ENCODE measurements at regions not wholly inside any gene's neighbourhood (a gene's known extent, or its start where the extent isn't known, plus 50 kb on each side); places are given as distances from the start of the nearest gene placed in this dataset.

DNA sequence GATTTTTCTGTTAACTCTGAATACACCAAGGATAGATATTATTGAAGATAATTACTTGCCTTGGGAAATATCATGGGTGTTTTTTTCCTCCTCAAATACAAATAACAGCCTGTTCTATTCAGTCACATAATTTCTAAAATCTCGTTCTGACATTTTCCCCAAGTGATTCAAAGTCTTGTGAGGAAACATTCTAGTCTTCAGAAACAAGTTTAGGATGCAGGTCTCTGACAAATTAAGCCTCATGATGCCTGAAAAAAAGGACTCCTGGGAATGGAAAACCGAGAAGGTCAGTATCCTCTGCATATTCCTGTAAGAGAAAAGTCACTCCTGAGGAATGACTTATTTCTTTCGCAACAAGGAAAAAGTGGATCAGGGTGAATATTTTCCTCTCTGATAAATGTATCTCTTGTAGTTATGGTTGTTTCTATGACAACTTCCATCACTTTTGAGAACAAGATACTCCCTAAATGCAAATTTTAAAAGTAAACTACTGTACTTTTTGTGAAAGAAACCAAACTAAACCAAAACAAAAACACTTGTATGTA is 384.6 kb downstream of the CNTNAP4 start:
- Histone ChIP-seq H3K27me3 (ENCODE audit: control insufficient read depth, insufficient read depth, low read length) (no peaks in the 10 kb centered on the region), H3K9me3 (ENCODE audit: control insufficient read depth, insufficient read depth, low read length) (no peaks in the 10 kb centered on the region), H3K4me3 (ENCODE audit: low read depth, low read length) (no peak overlapping the region), H3K4me1 (ENCODE audit: control insufficient read depth, insufficient read depth, low read length) (no peaks in the 10 kb centered on the region), H3K36me3 (ENCODE audit: control insufficient read depth, insufficient read depth, low read length) (no peaks in the 10 kb centered on the region), H3K27ac (ENCODE audit: low read depth, low read length) (no peak overlapping the region)
- WGBS (ENCODE audit: insufficient coverage), result 72% methylated on average over 2 of the region's 3 CpGs
- no peak for DNase-seq (ENCODE audit: low read depth in 4 of 6, low spot score in 6 of 6)

DNA sequence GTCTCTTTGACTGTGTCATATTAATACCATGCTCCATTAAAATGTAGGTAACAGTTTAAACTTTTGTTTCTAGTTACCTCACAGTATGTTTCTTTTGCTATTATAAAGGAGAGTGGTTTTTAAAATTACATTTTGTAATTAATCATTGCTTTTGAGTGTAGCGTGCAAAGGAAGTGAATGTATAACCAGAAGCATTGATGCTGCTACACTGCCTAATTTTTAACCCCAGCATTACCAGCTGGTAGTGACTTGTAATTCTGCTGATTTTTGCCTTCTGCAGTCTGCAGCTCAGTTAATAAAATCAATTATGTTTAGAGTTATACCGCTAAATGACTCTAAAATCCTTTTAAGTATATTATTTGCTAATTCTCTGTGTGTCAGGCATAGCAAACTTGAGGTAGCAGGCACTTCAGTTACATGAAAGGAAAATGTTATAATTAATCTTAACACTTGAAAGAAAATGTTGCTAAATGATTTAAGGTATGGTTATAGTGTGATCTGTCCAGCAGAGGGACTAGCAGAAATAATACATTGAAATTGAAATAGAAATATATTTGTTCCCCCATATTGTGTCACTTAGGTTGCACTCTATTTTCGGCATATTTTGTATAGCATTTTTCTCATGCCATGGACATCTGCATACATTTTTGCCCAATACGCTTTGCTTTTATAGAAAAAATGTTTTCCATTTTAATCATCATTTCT is 388.5 kb downstream of the CNTNAP4 start:
- DNase-seq (ENCODE audit: low read depth in 4 of 6, low spot score in 6 of 6), result no peak
- no CpG with 5 or more reads among the region's 4 CpGs for WGBS (ENCODE audit: insufficient coverage)
- no peak overlapping the region for H3K4me3 ChIP-seq (ENCODE audit: low read depth, low read length)
- H3K27ac ChIP-seq (ENCODE audit: low read depth, low read length), result no peak overlapping the region
- H3K4me1 ChIP-seq (ENCODE audit: control insufficient read depth, insufficient read depth, low read length), result no peaks in the 10 kb centered on the region
- no peaks in the 10 kb centered on the region for H3K36me3 ChIP-seq (ENCODE audit: control insufficient read depth, insufficient read depth, low read length)
- no peaks in the 10 kb centered on the region for H3K9me3 ChIP-seq (ENCODE audit: control insufficient read depth, insufficient read depth, low read length)
- H3K27me3 ChIP-seq (ENCODE audit: control insufficient read depth, insufficient read depth, low read length), result no peaks in the 10 kb centered on the region

DNA sequence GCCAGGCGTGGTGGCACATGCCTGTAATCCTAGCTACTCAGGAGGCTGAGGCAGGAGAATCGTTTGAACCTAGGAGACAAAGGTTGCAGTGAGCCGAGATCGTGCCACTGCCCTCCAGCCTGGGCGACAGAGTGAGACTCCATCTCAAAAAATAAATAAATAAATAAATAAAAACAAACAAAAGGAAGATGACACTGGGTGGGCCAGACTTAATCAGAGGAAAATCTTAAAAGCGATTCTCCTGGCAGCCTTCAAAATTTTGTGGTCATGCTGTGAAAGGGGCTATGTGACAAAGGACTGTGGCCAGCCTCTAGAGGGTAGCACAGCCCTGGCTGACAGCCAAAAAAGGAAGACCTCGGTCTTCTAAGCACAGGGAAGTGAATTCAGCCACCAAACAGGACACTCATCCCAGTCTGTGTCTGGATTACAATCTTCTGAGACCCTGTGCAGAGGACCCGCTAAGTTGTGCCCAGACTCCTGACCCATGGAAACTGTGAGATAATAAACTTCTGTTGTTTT is 391.1 kb downstream of the CNTNAP4 start:
- Histone ChIP-seq H3K36me3 (ENCODE audit: control insufficient read depth, insufficient read depth, low read length) (no peaks in the 10 kb centered on the region), H3K27me3 (ENCODE audit: control insufficient read depth, insufficient read depth, low read length) (no peaks in the 10 kb centered on the region), H3K27ac (ENCODE audit: low read depth, low read length) (no peak overlapping the region), H3K4me3 (ENCODE audit: low read depth, low read length) (no peak overlapping the region), H3K9me3 (ENCODE audit: control insufficient read depth, insufficient read depth, low read length) (no peaks in the 10 kb centered on the region), H3K4me1 (ENCODE audit: control insufficient read depth, insufficient read depth, low read length) (no peaks in the 10 kb centered on the region)
- no peak for DNase-seq (ENCODE audit: low read depth in 4 of 6, low spot score in 6 of 6)
- WGBS (ENCODE audit: insufficient coverage), result 89% methylated on average over 3 of the region's 8 CpGs

DNA sequence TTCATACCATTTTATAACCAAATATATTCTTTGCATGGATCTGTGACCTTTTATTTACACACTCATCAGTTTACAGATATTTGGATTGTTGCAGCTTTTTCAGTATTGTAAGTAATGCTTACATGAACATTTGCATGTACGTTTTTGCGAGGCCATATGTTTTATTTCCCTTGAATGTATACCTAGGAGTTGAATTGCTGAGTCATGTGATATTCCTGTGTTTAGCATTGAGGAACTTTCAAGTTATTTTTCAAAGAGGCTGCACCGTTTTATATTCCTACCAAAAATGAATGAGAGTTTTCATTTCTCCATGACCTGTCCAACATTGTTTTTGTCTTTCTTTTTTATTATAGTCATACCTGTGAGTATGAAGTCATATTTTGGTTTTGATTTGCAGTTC is 392.1 kb downstream of the CNTNAP4 start:
- H3K36me3 ChIP-seq (ENCODE audit: control insufficient read depth, insufficient read depth, low read length), result no peaks in the 10 kb centered on the region
- no peaks in the 10 kb centered on the region for H3K9me3 ChIP-seq (ENCODE audit: control insufficient read depth, insufficient read depth, low read length)
- H3K27ac ChIP-seq (ENCODE audit: low read depth, low read length), result no peak overlapping the region
- H3K27me3 ChIP-seq (ENCODE audit: control insufficient read depth, insufficient read depth, low read length), result no peaks in the 10 kb centered on the region
- no peaks in the 10 kb centered on the region for H3K4me1 ChIP-seq (ENCODE audit: control insufficient read depth, insufficient read depth, low read length)
- H3K4me3 ChIP-seq (ENCODE audit: low read depth, low read length), result no peak overlapping the region
- WGBS (ENCODE audit: insufficient coverage), result no CpG with 5 or more reads among the region's 3 CpGs
- no peak for DNase-seq (ENCODE audit: low read depth in 4 of 6, low spot score in 6 of 6)

DNA sequence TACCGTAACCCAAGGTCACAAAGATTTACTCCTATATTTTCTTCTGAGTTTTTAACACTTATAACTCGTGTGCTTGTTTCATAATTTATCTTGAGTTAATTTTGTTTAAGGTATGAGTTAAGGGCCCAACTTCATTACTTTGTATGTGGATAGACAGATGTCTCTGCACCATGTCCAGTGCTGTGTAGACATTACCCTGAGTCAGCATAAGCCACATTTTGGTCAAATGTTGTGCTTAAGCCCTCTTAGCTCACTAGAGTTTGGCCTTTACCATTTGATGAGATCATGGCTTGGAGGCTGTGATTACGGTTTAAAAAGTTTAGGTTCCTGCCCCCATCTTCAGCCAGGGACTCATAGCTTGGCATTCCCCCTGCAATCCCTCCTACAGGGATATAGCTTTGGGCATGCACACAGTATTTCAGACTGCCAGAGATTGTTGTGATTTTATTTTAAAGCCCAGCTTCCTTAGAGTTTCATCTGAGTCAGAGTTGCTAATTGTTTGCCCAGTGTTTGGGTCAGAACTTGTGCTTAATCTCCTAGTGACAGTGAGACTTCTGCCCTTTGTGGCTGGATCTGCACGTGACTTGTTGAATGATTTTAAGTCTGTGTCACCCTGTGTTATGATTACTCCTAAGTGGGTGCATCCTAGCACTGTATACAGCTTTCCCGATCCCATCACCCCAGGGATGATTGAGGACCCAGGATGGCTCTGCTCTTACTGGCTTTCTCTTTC is 393.1 kb downstream of the CNTNAP4 start:
- H3K9me3 ChIP-seq (ENCODE audit: control insufficient read depth, insufficient read depth, low read length), result no peaks in the 10 kb centered on the region
- no peak for DNase-seq (ENCODE audit: low read depth in 4 of 6, low spot score in 6 of 6)
- no peaks in the 10 kb centered on the region for H3K27me3 ChIP-seq (ENCODE audit: control insufficient read depth, insufficient read depth, low read length)
- no peak overlapping the region for H3K27ac ChIP-seq (ENCODE audit: low read depth, low read length)
- 92% methylated on average over 3 of the region's 5 CpGs for WGBS (ENCODE audit: insufficient coverage)
- H3K4me1 ChIP-seq (ENCODE audit: control insufficient read depth, insufficient read depth, low read length), result no peaks in the 10 kb centered on the region
- no peaks in the 10 kb centered on the region for H3K36me3 ChIP-seq (ENCODE audit: control insufficient read depth, insufficient read depth, low read length)
- no peak overlapping the region for H3K4me3 ChIP-seq (ENCODE audit: low read depth, low read length)

DNA sequence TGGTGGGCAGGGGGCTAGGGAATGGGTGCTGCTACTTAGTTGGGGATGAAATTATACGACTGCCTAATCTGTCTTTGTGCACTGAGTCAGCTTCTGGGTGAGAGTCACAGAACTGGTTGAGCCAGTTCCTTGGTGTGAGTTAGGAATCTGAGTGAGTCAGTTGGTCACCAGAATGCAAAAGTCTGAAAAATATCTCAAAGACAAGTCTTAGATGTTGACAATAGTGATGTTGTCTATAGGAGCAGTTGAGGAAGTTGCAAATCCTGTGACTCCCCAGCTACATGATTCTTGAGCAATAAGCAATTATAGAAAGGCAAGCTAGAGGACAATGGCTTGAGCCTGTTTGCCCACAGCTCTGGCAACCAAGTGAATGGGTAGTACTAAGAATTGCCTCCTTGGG is 399.2 kb downstream of the CNTNAP4 start:
- Histone ChIP-seq H3K9me3 (ENCODE audit: control insufficient read depth, insufficient read depth, low read length) (no peaks in the 10 kb centered on the region), H3K4me3 (ENCODE audit: low read depth, low read length) (no peak overlapping the region), H3K27ac (ENCODE audit: low read depth, low read length) (no peak overlapping the region), H3K36me3 (ENCODE audit: control insufficient read depth, insufficient read depth, low read length) (no peaks in the 10 kb centered on the region), H3K27me3 (ENCODE audit: control insufficient read depth, insufficient read depth, low read length) (no peaks in the 10 kb centered on the region), H3K4me1 (ENCODE audit: control insufficient read depth, insufficient read depth, low read length) (no peaks in the 10 kb centered on the region)
- 91% methylated on average over 1 of the region's 1 CpG for WGBS (ENCODE audit: insufficient coverage)
- DNase-seq (ENCODE audit: low read depth in 4 of 6, low spot score in 6 of 6), result no peak

DNA sequence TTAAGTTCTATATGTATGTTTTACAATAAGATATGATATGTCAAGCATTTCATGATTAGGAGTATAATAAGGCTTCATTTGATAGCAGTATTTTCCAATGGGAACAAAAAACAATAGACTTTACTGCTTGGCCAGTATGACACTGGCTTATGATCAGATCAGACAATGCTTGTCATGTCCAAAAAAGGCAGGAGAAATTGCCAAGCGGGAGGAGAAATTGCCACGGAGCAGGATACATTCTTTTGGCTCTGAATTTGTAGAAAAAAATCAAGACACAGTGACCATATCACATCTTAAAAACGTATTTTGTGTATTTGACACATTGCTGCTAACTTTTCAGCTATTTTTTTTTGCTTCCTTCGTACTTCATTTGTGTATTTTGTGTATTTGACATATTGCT is 404.1 kb downstream of the CNTNAP4 start:
- WGBS (ENCODE audit: insufficient coverage), result no CpG with 5 or more reads among the region's 4 CpGs
- DNase-seq (ENCODE audit: low read depth in 4 of 6, low spot score in 6 of 6), result no peak
- H3K4me3 ChIP-seq (ENCODE audit: low read depth, low read length), result no peak overlapping the region
- no peaks in the 10 kb centered on the region for H3K36me3 ChIP-seq (ENCODE audit: control insufficient read depth, insufficient read depth, low read length)
- H3K27me3 ChIP-seq (ENCODE audit: control insufficient read depth, insufficient read depth, low read length), result no peaks in the 10 kb centered on the region
- no peaks in the 10 kb centered on the region for H3K4me1 ChIP-seq (ENCODE audit: control insufficient read depth, insufficient read depth, low read length)
- no peak overlapping the region for H3K27ac ChIP-seq (ENCODE audit: low read depth, low read length)
- no peaks in the 10 kb centered on the region for H3K9me3 ChIP-seq (ENCODE audit: control insufficient read depth, insufficient read depth, low read length)

DNA sequence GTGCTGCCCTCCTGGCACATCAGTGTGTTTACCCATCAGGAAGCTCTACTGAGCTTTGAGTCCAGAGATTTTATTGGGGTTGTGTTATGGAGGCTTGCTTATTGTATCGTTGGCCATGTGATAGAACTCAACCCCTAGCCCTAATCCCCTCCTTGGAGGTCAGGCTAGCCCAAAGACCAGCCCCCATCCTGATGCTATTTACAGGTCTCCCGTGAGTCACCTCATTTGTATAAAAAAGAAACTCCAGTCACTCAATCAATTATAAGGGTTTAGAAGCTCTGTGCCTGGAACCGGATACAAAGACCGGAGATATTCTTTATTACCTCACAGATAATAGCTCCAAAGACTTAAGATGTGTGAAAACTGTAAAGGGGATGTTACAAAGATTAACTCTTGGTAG is 405.9 kb downstream of the CNTNAP4 start:
- H3K4me1 ChIP-seq (ENCODE audit: control insufficient read depth, insufficient read depth, low read length), result no peaks in the 10 kb centered on the region
- H3K27me3 ChIP-seq (ENCODE audit: control insufficient read depth, insufficient read depth, low read length), result no peaks in the 10 kb centered on the region
- H3K9me3 ChIP-seq (ENCODE audit: control insufficient read depth, insufficient read depth, low read length), result no peaks in the 10 kb centered on the region
- H3K4me3 ChIP-seq (ENCODE audit: low read depth, low read length), result no peak overlapping the region
- no peak overlapping the region for H3K27ac ChIP-seq (ENCODE audit: low read depth, low read length)
- no CpG with 5 or more reads among the region's 4 CpGs for WGBS (ENCODE audit: insufficient coverage)
- DNase-seq (ENCODE audit: low read depth in 4 of 6, low spot score in 6 of 6), result no peak
- no peaks in the 10 kb centered on the region for H3K36me3 ChIP-seq (ENCODE audit: control insufficient read depth, insufficient read depth, low read length)

DNA sequence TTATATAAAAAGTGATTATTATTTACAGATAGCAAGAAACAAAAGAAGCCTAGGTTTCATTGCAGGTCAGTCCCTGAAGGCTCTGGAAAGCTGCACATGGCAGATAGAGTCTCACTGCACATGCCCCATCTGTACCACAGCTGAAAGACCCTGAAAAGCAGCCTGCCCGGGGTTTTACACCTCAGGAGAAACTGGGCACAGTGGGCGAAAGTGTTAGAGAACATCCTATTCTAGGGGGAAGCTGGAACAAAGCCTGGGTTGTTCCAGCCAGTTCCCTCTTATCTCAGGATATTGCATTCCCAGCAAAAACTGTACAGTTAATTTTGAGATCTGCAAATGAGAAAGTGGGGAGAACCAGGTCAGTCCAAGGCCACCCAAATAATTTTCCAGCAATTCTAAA is 419.7 kb downstream of the CNTNAP4 start:
- Histone ChIP-seq H3K36me3 (ENCODE audit: control insufficient read depth, insufficient read depth, low read length) (no peaks in the 10 kb centered on the region), H3K27me3 (ENCODE audit: control insufficient read depth, insufficient read depth, low read length) (no peaks in the 10 kb centered on the region), H3K9me3 (ENCODE audit: control insufficient read depth, insufficient read depth, low read length) (no peaks in the 10 kb centered on the region), H3K27ac (ENCODE audit: low read depth, low read length) (no peak overlapping the region), H3K4me3 (ENCODE audit: low read depth, low read length) (no peak overlapping the region), H3K4me1 (ENCODE audit: control insufficient read depth, insufficient read depth, low read length) (no peaks in the 10 kb centered on the region)
- no peak for DNase-seq (ENCODE audit: low read depth in 4 of 6, low spot score in 6 of 6)
- WGBS (ENCODE audit: insufficient coverage), result no CpG with 5 or more reads among the region's 2 CpGs

DNA sequence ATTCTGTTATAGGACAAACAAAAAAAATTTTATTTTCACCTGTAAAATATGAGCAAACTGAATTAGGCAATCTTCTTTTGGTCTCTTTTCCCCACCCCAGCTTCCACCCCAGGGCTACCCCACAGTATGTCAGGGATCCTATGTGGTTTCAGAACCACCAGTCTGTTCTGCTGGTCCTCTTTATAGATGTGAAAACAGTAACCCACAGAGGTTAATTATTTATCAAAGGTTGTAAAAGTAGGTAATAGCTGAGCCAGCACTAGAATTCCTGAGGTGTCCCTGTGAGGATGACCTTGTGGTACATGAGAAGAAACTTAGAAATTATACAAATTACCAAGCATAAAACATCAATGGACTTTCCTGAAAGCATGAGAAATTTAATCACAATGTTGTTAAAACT is 428.7 kb downstream of the CNTNAP4 start:
- Histone ChIP-seq H3K4me3 (ENCODE audit: low read depth, low read length) (no peak overlapping the region), H3K4me1 (ENCODE audit: control insufficient read depth, insufficient read depth, low read length) (no peaks in the 10 kb centered on the region), H3K27me3 (ENCODE audit: control insufficient read depth, insufficient read depth, low read length) (no peaks in the 10 kb centered on the region), H3K36me3 (ENCODE audit: control insufficient read depth, insufficient read depth, low read length) (no peaks in the 10 kb centered on the region), H3K27ac (ENCODE audit: low read depth, low read length) (no peak overlapping the region), H3K9me3 (ENCODE audit: control insufficient read depth, insufficient read depth, low read length) (no peaks in the 10 kb centered on the region)
- no peak for DNase-seq (ENCODE audit: low read depth in 4 of 6, low spot score in 6 of 6)

All from spinal cord (tissue), 9 donors.